ENCODE measurements at regions not wholly inside any gene's neighbourhood (a gene's known extent, or its start where the extent isn't known, plus 50 kb on each side); places are given as distances from the start of the nearest gene placed in this dataset.
"Not testable (repeated sequence)": the region's sequence is repeated elsewhere in the genome, so short reads cannot be mapped to it uniquely, and the experiment has no call there.

DNA sequence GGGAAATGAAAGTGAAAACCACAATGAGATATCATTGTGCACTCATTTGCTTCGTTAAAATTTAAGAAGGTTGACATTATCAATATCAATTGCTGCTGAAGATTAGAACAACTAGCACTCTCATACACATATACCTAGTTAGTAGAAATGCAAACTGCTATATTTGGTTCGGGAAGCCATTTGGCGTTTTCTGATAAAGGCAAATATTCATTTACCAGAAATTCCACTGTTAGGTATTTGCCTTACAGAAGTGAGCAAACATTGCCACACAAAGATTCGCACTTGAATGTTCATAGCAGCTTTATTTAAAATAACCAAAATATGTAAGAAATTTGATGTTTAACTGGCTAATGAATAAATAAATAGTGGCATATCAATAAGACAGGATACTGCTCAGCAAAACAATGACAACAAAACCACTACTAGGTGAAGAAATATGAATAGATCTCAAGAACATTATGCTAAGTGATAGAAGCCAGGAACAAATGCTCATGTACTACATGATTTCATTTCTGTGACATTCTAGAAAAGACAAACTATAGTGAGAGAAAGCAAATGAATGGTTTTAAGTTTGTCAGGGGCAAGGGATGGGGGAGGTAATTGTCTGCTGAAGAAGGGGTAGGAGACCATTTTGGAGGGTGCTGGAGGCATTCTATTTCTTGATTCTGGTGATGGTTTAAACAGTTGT is 387.8 kb downstream of the PTH2R start:
- no peak for DNase-seq (ENCODE audit: low read depth in 4 of 4, low spot score in 3 of 4)

GRCh38 chr2:208798698-208799097 is 392.1 kb downstream of the PTH2R start:
- no peak for DNase-seq (ENCODE audit: low read depth in 4 of 4, low spot score in 3 of 4)

GRCh38 chr2:208799397-208799796 is 392.8 kb downstream of the PTH2R start:
- DNase-seq (ENCODE audit: low read depth in 4 of 4, low spot score in 3 of 4) = no peak

- DNase-seq (ENCODE audit: low read depth in 4 of 4, low spot score in 3 of 4) = not testable (repeated sequence)
Measured at GRCh38 chr2:208800887-208801286, 394.3 kb downstream of the PTH2R start.

- DNase-seq (ENCODE audit: low read depth in 4 of 4, low spot score in 3 of 4) = no peak
Measured at GRCh38 chr2:208807756-208808155, 401.2 kb downstream of the PTH2R start.

- DNase-seq (ENCODE audit: low read depth in 4 of 4, low spot score in 3 of 4) = not testable (repeated sequence)
Measured at GRCh38 chr2:208811885-208812284, 405.3 kb downstream of the PTH2R start.

DNA sequence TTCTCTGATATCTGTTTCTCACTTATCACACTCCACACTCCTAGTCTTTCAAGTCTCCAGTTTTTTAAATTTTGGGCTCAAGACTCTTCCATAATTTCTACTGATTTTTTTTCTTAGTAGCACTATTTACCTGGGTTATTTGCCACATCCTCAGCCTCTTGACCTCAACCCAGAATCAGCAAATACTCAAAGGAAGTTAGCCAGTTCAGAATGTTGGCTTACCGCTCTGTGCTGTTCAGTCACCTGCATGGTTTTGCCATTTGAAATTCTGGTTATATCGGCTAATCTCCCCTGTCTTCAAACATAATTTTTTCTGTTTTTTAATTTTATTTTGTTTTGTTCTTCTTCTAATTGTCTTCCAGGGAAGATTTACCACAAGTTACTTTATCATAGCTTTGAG is 412.6 kb downstream of the PTH2R start:
- DNase-seq (ENCODE audit: low read depth in 4 of 4, low spot score in 3 of 4) = no peak

GRCh38 chr2:208820014-208820688 is 413.6 kb downstream of the PTH2R start:
- DNase-seq (ENCODE audit: low read depth in 4 of 4, low spot score in 3 of 4) = peak in 2 of 4 donors; percentile 3 to 12

- DNase-seq (ENCODE audit: low read depth in 4 of 4, low spot score in 3 of 4) = no peak
Measured at GRCh38 chr2:208827109-208827508, 420.5 kb downstream of the PTH2R start.

GRCh38 chr2:208827549-208828221 is 421.1 kb downstream of the PTH2R start:
- no peak for DNase-seq (ENCODE audit: low read depth in 4 of 4, low spot score in 3 of 4)

DNA sequence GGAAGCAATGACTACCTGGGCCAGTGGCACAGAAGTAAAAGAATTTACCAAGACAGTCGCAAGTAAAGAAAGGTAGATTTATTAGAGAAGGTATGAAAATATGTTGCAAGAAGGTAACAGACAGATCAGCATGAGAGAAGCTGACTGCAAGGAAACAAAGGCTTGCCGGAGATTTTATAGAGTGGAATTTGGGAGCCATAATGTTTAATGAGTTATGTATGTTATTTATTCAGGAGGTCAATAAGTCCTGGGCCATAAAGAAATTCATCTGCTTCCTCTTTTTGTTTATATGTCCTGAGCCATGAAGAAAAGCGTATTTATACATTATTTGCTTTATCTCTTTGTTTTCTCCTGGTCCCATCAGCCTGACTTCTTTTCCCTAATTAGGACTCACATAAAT is 423.6 kb downstream of the PTH2R start:
- no peak for DNase-seq (ENCODE audit: low read depth in 4 of 4, low spot score in 3 of 4)

- no peak for DNase-seq (ENCODE audit: low read depth in 4 of 4, low spot score in 3 of 4)
Measured at GRCh38 chr2:208847651-208848050, 441.1 kb downstream of the PTH2R start.

- DNase-seq (ENCODE audit: low read depth in 4 of 4, low spot score in 3 of 4) = no peak
Measured at GRCh38 chr2:208854717-208855116, 448.1 kb downstream of the PTH2R start.

GRCh38 chr2:208867374-208867773 is 460.8 kb downstream of the PTH2R start:
- DNase-seq (ENCODE audit: low read depth in 4 of 4, low spot score in 3 of 4) = no peak

DNA sequence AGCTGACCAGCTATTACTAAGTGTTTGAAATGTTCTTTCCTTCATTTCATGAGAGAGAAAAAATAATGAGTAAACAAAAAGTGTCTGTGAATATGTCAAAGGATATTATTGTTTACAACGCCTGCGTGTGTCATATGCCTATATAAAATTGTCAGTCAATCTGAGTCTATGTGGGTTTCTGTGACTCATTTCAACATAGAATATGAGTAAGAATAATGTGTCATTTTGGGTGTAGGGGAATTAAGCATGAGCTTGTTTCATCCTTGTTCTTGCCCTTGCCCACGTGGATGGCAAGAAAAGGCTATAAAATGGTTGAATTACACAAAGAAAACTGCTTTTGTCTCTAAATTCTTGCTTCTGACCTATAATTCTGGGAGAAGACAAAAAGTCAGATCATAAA is 466.0 kb downstream of the PTH2R start:
- DNase-seq (ENCODE audit: low read depth in 4 of 4, low spot score in 3 of 4) = no peak

- DNase-seq (ENCODE audit: low read depth in 4 of 4, low spot score in 3 of 4) = no peak
Measured at GRCh38 chr2:208879666-208880065, 473.1 kb downstream of the PTH2R start.

DNA sequence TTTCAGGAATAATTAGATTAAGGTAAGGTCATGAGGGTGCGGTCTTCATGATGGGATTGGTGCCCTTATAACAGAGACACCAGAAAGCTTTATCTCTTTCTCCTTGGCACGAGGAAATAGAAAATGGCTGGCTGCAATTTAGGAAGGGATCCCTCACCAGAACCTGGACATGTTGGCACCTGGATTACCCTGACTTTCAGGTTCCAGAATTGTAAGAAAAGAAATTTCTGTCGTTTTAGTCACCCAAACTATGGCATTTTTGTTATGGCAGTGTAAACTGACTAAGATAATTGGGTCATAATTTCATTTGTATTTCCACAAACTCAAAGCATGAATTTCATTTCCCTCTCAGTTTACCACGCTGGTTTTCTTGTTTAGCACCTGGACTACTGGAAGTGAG is 473.6 kb downstream of the PTH2R start:
- no peak for DNase-seq (ENCODE audit: low read depth in 4 of 4, low spot score in 3 of 4)

GRCh38 chr2:208890486-208890885 is 483.9 kb downstream of the PTH2R start:
- no peak for DNase-seq (ENCODE audit: low read depth in 4 of 4, low spot score in 3 of 4)

GRCh38 chr2:208892203-208892602 is 485.6 kb downstream of the PTH2R start:
- DNase-seq (ENCODE audit: low read depth in 4 of 4, low spot score in 3 of 4) = no peak

GRCh38 chr2:208906330-208906729 is 499.7 kb downstream of the PTH2R start:
- DNase-seq (ENCODE audit: low read depth in 4 of 4, low spot score in 3 of 4) = no peak

DNA sequence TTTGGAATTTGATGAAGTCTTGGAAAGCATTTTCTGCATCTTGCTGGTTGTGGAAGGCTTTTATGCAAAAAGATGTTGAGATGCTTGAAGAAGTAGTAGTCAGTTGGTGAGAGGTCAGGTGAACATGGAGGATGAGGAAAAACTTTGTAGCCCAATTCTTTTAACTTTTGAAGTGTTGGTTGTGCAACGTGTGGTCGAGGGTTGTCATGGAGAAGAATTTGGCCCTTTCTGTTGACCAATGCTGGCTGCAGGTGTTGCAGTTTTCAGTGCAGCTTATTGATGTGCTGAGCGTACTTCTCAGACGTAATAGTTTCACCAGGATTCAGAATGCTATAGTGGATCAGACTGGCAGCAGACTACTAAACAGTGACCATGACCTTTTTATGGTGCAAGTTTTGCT is 508.4 kb upstream of the MAP2 start:
- DNase-seq (ENCODE audit: low read depth in 4 of 4, low spot score in 3 of 4) = no peak

GRCh38 chr2:208916881-208917280 is 507.0 kb upstream of the MAP2 start:
- no peak for DNase-seq (ENCODE audit: low read depth in 4 of 4, low spot score in 3 of 4)

Data from right renal pelvis (tissue), 4 donors.